Esophagus muscularis mucosa (tissue), 4 donors: ENCODE measurements at regions not wholly inside any gene's neighbourhood (a gene's known extent, or its start where the extent isn't known, plus 50 kb on each side); places are given as distances from the start of the nearest gene placed in this dataset.

ENCODE experiments used
- CTCF ChIP-seq, 3 experiments: fragments of 200-600 bp in 2 of 3; fragments of 450-650 bp in 1 of 3; sonication (generic) in 2 of 3; IDR thresholded peaks; one replicate each; pipeline ENCODE4 v1.5.1; 2017 to 2019; ENCODE audit warnings: antibody characterized with exemption in 3 of 3, mild to moderate bottlenecking in 2 of 3, moderate library complexity in 1 of 3
- EP300 ChIP-seq: sonication (generic); formaldehyde crosslinking; IDR thresholded peaks from one replicate; pipeline ENCODE4 v1.6.1; 2017; ENCODE audit warnings: antibody characterized with exemption
- POLR2A ChIP-seq: fragments of 450-650 bp; IDR thresholded peaks from one replicate; pipeline ENCODE4 v1.6.1; 2017; ENCODE audit warnings: antibody characterized with exemption, moderate library complexity, mild to moderate bottlenecking, low read depth

- TF ChIP-seq CTCF (IDR thresholded peaks at IDR 0.05) (no peak), POLR2A (no peak), EP300 (no peak)
Measured at GRCh38 chr7:84923348-84923747, 263.5 kb downstream of the SEMA3D start.
